Right renal pelvis (tissue), 4 donors: ENCODE measurements at regions not wholly inside any gene's neighbourhood (a gene's known extent, or its start where the extent isn't known, plus 50 kb on each side); places are given as distances from the start of the nearest gene placed in this dataset.

Experiments used
- DNase-seq, 4 donors: peaks; one replicate each; pipeline ENCODE4 v3.0.0-alpha.2; 2013; ENCODE audit warnings: low read depth in 4 of 4, low spot score in 3 of 4, missing footprints in 1 of 4

DNA sequence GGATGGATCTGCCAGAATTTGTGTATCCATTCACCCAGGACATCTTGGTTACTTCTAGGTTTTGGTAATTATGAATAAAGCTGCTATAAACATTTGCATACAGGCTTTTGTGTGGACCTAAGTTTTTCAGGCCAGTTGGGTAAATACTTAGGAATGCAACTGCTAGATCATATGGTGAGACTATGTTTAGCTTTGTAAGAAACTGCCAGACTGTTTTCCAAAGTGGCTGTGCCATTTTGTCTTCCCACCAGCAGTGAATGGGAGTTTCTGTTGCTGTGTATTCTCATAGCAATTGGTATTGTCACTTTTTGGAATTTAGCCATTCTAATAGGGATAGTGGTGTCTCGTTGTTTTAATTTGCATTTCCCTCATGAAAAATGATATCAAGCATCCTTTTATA is 133.0 kb downstream of the KIF26A start:
- no peak for DNase-seq

DNA sequence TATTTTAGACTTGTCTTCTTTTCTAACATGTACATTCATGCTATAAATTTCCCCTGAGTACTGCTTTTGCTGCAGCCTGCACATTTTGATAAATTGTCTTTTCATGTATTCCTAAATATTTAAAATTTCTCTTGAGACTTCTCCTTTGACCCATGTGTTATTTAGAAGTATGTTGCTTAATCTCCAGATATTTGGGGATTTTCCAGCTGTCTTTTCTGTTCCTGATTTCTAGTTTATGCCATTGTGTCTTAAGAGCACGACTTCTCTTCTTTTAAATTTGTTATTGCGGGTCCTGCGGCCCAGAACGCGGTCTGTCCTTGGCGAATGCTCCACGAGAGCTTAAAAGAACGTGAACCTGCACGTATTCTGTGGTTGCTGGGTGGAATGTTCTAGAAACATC is 136.4 kb downstream of the KIF26A start:
- DNase-seq, result no peak

DNA sequence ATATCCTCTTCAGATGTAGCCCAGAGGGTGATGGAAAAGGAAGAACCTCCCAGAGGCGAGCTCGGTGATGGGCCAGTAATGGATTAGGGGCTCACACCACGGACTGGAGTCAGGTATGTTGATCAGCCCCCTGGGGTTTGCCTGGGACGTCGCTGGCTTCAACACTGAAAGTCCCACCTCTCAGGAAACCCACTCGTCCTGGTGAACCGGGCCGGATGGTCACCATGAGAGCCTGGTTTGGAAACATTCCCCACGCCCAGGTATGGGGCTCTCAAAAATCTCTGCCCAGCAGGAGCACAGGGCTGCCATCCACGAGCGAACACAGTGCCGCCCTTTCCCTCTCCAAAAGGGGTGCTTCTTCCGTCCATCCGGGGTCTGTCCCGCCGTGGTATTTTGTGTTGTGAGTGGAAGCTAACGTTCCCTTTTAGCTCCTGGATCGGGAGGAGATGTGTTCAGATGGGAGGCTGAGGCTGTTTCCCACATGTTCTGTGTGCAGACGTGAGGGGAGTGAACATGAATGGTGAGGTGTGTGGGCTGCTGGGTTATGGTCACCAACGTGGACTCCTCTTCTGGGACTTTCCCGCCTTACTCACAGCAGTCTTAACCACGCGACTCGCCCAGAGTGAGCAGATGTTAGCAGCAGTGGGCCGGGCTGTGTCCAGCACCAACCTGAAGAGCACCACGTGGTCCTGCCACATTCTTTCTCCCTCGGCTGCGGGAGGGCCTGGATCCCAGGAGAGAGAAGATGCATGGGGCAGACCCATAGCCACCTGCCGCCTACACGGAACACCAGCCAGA is 139.2 kb downstream of the KIF26A start:
- DNase-seq, result no peak

DNA sequence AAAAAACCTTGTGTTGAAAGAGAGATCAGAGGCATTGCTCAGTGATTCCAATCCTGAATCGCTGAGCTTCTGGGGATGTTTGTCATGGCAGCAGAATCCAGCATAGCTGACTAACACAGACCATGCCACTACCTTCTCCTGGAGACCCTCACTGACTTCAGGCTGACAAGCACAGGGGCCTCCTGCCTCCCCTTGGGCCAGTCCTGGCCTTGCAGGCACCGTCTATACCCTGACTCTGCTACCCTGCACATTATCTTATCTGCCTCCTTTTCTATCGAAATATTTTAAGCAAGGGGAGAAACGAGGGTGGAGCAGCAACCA is 139.8 kb downstream of the KIF26A start:
- no peak for DNase-seq

DNA sequence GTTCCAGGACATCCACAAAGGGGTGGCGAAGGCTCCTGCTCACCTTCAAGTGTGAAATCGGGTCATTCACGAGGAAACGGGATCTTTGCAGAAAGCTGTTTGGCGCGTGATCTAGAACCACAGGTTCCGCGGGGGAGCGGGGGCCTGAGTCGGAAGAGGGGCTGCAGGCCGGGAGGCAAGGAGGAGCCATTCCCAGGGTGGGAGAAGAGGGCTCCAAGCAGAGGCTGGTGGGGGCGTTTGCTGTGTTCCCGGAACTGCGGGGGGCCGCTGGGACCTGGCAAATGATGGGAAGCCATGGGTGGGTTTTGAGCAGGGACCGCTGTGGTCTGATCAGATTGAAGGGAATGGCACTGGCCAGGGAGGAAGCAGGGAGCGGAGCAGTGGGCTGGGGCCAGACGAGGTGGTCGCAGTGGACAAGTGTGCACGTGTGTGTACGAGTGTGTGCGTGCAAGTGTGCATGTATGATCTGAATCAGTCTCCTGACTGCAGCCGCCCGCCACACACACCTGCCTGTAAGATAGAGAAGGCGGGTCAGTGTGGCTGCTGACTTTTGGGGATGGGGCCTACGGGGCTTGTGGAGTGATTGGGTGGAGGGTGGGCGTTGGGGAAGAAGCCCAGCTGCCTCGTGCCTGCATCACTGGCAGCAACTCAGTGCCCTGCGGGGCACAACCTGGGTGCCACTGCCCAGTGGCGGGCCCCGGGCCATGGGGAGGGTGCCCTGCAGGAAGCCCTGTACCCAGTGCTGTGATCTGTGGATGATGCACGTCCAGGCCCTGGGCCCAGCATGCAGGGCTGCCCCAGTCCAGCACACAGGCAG is 141.9 kb downstream of the KIF26A start:
- DNase-seq, result no peak

DNA sequence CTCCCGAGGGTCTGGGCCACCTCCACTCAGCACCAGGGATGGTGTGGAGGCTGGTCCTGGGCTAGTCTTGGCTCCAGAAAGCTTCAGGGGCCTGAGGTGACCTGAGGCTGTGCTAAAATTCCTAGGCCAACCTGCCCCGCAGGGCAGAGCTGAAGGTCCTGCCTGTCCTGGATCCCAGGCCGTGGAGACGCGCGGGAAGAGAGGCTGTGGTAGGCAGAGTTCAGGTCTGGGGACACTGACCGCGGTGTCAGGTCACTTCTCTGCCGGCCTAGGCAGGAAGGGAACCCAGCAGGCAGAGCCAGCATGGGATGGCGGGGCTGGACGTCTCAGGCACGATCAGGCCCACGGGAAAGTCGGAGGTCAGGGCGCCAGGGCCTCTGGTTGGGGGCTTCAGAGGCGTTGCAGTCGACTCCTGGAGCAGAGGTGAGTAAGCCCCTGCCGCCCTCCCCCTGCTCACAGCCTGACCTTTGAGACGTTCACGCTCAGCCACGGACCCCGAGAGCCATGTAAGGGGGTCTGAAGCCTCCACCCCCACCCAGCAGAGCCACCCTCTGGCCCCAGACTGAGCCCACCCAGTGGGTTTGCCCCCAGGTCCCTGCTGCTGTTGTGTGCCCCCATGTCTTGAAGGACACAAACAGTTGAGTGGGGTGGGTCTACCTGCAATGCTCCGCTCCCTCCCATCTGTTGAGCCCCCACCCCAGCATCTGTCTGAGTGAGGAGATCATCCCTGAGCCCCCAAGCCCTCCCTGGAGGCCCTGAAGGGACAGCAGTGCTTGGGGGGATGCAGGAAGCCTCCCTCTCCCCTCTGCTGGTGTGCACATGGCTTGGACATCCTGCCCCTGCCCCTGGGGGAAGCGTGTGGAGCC is 142.7 kb downstream of the KIF26A start:
- no peak for DNase-seq

DNA sequence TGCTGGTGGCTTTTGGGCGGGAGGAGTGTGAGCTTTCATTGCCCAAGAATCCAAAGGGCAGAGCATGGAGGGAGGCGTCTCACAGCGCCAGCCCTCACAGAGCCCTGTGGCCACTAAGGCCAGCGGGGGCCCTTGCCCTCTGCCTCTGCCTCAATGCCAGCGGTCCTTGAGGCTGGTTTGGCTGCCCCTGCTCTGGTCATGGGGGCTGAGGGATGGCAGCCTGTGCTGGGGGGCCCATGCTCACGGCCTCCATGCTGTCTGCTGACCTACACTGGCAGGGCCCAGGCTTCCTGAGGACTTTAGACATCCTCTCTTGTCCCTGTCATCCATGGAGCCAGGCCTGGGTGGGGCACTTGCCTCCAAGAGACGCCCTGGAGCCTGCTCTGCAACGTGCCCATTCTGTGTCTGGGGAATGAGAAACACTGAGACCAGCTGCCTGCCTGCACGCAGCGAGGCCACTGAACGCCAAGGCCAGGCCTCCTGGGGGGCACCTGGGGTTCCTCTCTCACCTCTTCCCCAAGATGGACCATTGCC is 143.4 kb downstream of the KIF26A start:
- DNase-seq, result no peak

DNA sequence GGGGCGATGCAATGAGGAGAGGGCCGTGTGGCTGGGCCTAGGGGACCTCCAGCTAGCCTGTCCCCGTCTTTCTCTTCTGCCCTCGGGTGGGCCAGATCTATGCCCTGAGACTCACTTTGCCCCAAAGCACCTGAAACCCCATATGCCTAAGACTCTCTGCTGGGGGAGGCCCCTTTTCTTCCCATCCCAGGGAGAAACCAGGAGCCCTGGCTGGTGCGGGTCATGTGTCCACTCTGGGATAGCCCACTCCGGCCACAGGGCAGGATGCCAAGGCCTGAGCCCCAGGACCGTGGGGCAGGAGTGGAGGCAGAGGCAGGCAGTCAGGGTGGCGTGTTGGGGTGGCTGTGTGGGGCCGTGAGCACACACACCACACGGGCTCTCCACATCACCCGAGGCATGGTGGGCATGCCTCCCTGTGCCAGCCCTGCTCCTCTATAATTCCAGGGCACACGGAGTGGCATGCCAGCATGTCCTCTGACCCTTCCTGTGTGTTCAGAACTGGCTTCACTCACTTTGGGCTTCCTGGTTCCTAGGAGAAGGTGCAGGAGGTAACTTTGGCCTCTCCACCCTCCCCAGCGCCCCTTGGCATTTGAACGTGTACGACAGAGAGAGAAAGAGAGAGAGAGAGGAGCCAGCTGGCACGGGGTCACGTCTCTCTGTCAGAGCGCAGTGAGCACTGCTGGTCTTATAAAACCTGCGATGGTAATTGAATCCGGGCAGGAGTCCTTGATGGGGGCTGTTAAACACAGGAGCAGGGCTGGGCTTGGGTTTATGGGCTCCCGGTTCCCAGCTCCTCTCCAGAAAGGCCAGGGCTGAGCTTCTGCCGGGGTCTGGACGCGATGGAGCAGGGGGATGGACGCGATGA is 144.2 kb downstream of the KIF26A start:
- DNase-seq, result no peak

DNA sequence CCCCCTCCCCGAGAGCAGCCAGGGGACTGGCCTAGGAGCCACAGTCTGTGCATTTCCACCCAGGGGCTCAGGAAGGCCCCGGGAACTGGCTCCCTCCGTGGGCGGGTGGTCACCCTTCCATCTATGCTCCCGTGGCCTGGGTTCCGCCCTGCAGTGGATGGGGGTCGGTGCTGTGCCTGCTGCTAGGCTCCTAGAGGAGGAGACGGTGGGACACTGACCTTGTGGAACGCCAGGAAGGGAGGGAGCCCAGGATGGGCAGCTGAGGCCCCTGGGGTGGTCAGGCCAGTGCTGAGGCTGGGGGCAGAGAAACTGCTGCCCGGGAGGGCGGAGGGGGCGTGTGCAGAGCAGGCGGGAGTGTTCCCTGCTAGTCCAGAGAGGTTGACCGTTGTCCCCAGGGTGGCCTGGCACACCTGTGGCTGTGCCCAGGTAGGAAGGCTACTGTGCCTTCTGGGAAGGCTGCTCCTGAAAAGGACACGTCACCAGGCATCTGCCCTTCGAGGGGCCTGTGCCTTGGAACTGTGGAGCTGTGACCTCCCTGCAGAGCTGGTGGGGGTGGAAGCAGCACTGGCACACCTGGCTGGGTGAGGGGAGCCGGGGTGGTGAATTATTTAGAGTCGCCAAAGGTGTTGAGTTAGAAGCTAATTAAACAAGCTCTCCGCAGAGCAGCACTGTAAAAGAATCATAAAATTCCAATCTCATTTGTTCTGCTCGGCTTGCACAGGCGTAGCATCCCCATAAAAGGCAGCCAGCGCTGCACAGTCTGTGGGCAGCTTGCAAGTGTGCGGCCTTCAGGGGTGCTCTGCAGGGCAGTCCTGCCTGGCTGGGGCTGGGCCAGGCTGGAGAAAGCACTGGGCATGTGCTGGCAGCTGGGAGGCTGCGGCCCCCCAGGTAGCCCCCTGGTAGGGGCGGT is 145.1 kb downstream of the KIF26A start:
- DNase-seq, result peak in 2 of 4 donors; percentile 24 to 27

DNA sequence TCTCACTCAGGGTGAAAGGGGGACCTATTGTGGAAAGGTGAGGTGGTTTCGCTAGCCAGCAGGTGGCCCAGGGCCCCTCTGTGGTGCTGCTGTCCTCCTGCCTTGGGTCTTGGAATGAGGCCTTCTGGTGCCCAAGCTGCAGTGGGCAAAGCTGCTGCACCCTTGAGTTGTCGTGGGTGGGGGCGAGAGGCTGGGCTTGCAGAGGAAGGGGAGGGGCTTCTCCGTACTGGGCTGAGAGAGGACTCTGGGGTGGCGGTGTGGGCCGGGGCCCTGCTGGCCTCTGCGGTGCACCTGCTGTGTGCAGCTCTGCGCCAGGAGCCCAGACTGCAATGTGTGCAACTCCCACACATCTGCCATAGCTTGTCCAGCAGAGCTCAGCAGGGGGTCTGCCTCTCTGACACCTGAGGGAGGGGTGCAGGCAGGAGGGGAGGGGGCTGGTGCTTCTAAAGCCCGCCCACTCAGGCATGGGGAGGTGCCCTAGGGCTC is 145.8 kb downstream of the KIF26A start:
- DNase-seq, result no peak

DNA sequence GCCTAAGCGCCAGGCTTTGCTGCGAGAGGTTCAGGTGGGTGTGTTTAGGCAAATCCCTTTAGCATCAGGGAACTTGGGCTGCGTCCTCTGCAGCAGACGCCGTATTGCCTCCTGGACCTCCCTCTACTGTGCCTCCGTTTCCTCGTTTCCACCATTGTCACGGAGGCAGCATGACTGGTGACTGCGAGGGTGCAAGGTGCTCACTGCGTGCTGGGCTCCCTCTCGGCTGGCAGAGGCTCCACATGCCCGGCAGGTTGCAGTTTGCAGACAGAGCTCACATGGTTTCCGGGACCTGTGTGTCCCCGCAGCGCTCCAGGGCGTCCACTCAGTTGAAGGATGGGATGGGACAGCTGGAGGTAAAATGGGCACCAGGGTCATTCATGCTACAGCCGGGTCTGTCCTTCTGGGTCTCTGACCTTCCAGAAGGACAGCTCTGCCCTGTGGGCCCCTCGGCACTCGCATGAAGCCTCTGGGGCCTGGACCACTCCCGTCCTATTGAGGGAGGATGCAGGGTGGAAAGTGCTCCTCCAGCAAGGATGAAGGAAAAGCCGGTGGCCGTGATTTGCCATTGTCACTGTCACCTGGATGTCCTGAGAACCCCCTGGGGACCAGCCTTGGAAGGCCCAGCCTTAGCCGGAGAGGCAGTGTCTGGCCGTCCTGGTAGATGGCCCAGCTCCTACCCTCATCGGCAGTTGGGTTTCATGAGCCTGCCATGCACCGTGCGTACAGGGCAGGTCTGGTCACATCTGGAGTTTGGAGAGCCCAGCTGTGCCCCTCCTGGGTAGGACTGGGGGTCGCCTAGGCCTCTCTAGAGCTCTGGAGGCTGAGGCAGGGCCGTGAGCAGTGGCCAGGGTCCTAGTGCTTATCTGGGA is 146.5 kb downstream of the KIF26A start:
- no peak for DNase-seq

DNA sequence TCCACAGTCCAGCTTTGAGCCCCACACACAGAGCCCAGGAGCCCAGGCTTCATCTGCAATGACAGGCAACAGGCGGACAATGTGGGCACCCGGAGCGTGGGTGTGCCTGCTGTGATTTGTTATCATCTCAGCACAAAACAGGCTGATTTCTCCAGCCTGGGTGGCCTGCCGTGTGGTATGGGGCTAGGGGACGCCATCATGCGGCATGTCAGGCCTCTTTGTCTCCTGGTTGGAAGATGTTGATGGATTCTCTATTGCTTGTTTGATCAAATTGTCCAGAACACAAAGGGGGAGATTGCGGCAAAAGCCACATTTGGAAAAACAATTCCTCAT is 147.1 kb downstream of the KIF26A start:
- DNase-seq, result no peak

DNA sequence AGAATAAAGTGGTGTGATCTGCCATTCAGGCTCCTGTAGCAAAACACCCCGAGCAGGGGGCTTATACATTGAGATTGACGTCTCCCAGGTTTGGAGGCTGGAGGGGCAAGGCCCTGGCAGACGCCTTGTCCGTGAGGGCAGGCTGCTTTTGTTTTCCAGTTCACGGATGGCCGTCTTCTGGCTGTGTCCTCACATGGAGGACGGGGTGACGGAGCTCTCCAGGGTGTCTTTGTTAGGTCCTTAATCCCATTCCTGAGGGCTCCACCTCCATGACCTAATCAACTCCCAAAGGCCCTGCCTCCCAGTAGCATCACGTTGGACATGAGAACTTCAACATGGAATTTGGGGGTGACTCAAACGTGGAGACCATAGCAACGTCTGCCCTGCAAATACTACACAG is 147.7 kb downstream of the KIF26A start:
- DNase-seq, result no peak

DNA sequence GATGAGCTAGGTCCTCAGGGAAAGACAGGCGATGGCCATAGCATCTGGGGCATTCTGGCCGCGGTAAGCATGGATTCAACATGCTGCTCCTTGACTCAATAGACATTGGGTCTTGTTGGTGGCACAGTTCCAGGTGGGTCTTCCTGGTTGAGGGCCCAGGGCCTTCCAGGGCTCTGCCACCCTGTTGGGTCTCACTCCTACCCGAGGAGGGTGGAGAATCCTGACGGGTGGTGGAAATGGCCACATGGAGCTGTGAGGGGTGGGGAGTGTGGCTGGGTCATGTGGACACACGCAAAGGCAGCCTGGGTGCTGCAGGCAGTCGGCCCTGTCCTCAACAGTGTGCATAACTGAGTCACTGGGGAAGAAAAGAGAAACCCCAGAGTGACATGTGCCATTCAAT is 148.1 kb downstream of the KIF26A start:
- DNase-seq, result no peak

DNA sequence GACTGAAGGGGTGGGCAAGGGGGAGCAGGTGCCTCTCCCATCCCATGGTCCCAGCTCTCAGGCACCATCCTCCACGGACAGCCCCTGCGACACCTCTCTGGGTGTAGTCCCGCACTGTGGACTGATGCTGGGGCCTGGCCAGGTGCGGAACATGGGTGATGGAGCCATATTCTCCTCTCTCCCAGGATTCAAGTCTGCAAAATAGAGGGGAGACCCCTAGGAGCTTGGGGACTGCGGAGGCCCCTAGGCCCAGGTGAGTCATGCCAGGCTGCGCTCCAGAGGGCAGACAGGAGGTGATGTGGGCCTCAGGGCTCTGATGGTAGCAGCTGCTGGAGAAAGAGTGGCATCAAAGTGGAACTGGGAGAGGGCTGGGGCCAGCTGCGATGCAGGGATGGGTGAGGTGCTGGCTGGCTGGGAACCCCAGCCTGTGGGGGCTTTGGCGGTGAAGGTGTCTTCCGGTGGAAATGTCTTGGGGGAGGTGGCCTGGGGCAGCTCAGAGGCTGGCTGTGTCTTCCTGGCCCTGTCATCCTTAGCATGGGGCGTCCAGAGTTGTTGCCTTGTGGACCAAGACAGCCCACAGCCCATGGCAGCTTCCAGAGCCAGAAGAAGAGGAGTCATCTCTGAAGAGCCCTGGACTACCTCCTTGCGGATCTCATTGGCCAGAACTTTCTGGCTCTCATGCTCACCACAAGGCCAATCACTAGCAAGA is 149.1 kb downstream of the KIF26A start:
- no peak for DNase-seq

DNA sequence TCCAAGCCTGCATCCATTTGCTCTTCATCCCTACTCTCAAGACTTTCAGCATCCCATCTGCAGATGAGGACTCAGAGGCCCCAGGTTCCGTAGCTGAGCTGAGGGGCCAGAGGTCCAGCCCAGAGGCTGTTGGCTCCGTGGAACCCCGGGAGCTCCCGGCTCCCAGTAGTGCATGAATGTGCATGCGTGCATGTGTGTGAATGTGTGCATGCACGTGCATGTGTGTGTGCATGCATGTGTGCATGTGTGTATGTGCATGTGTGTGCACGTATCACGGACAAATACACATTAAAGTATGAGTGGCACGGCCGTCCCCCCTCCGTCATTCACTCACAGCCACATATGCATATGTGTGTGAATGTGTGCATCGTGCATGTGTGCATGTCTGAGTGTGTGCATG is 149.9 kb downstream of the KIF26A start:
- no peak for DNase-seq

DNA sequence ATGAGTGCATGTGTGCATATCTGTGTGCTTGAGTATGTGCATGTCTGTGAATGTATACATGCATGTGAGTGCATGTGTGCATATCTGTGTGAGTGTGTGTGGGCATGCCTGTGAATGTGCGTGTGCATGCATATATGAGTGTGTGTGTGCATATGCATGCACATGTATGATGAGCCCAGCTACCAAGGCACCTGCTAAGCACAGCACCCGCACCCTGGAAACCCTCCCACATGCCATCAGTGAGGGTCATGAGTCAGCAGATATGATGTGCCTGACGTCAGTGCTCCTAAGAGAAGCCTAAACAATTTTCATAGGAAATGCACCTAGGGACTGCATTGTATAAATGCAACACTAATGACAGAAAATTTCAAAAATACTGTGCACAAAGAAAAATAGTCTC is 151.1 kb downstream of the KIF26A start:
- DNase-seq, result no peak
